ENCODE measurements at regions not wholly inside any gene's neighbourhood (a gene's known extent, or its start where the extent isn't known, plus 50 kb on each side); places are given as distances from the start of the nearest gene placed in this dataset.
"Not testable (repeated sequence)": the region's sequence is repeated elsewhere in the genome, so short reads cannot be mapped to it uniquely, and the experiment has no call there.

DNA sequence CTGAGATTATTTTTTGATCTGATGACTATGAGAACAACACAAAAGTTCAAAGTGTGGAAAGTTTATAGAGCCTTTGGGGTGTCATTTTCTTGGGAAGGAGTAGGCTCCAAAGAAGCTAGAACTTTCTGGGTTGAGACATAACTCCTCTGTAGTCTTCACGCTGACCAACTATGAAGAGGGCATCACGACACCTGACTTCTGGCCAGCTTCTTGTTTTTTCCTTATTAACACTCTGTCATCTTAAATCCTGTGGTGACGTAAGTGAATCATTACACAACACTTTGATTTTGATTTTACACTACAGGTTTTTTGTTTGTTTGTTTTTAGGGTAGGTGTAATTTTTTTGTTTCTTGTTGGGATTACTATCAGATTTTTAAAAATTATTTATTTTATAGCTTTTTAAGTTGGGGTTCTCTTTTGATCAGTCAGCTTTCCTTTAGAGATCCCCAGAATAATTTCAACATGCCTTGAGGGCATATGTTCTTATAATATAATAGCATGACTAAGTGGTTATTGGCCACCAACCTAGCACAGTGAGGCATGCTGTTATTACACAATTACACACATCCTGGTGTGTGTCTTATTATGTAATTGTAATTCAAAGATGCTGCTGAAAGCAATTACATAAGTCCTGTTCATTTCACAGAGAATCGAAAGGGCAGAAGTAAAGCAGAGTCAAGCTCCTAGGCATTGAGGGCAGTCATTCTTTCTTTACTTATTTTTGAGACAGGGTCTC lies 281.6 kb upstream of the NOTCH2NLA start:
- DNase-seq (ENCODE audit: low spot score), result not testable (repeated sequence)

DNA sequence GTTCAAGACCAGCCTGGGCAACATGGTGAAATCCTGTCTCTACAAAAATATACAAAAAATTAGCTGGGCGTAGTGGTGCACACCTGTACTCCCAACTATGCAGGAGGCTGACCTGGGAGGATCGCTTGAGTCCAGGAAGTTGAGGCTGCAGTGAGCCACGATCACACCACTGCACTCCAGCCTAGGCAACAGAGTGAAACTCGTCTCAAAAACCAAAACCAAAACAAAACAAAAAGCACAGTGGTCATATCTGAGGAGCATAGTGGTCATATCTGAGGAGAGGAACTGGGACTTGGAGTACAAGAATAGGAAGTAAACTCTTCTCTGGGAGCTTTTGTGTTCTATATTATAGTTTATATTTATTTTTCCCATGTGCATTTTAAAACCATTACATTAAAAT lies 275.3 kb upstream of the NOTCH2NLA start:
- DNase-seq (ENCODE audit: low spot score), result not testable (repeated sequence)

- not testable (repeated sequence) for DNase-seq (ENCODE audit: low spot score)
Observed at GRCh38 chr1:146487555-146487954, 258.7 kb upstream of the NOTCH2NLA start.

- not testable (repeated sequence) for DNase-seq (ENCODE audit: low spot score)
Observed at GRCh38 chr1:146487155-146487554, 258.3 kb upstream of the NOTCH2NLA start.

DNA sequence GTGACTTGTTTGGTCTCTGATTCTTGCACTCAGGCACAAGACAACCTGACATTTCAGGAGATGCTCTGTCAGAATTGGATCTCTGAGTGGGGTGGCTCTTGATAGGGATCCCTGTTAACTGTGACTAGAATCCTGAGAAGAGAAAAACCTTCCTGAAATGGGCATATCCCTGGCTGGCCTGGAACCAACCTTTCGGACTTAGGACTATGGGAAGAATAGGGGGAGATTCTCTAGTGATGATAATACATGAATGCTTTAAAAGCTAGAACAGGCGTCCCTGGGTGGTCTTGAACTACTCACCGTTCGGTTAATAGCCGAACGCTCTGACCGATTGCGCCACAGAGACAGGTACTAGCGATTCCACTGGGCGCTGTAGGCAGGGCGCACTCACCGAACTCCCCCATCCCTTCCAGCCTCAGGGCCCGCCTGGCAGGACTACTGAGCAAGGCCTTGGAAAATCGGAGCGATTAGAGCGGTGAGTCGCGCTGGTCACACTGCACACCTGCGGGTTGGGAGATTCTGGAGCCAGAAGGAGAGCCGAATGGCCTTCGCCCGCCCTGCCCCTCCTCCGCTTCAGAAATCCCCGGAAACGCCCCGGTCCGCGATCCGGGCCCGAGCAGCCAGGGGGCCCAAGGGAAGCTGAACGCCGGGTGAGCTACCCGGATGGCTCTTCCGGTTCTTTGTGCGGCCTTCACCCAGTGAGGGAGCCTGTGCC lies 257.6 kb upstream of the NOTCH2NLA start:
- not testable (repeated sequence) for DNase-seq (ENCODE audit: low spot score)

GRCh38 chr1:146484195-146484594 lies 255.4 kb upstream of the NOTCH2NLA start:
- DNase-seq (ENCODE audit: low spot score), result not testable (repeated sequence)

- not testable (repeated sequence) for DNase-seq (ENCODE audit: low spot score)
Observed at GRCh38 chr1:146479188-146479587, 250.4 kb upstream of the NOTCH2NLA start.

DNA sequence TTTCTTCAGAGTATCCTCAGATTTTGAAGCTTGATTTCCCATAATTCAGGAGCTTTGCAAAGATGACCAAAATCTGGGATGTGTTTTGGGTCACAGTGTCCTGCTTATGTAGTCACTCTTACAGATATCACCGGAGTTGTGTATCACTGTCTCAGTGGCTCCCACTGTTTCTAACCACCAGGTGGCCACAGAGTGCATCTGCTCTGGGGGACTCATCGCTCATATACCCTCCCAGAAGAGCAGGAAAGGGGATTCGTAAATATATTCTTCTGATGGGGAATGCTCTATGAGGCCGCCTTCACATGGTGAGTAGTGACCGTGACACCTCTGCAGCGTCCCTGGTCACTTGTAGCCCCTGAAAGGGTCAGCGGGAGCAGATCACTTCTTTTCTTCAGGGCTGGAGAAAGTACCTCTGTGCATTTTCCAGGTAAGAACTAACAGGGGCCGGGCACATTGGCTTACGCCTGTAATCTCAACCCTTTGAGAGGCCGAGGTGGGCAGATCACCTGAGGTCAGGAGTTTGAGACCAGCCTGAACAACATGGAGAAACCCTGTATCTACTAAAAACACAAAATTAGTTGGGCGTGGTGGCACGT lies 249.4 kb upstream of the NOTCH2NLA start:
- peak; percentile 7 for DNase-seq (ENCODE audit: low spot score)

- not testable (repeated sequence) for DNase-seq (ENCODE audit: low spot score)
Observed at GRCh38 chr1:146475086-146475485, 246.3 kb upstream of the NOTCH2NLA start.

- DNase-seq (ENCODE audit: low spot score), result not testable (repeated sequence)
Observed at GRCh38 chr1:146474216-146474615, 245.4 kb upstream of the NOTCH2NLA start.

DNA sequence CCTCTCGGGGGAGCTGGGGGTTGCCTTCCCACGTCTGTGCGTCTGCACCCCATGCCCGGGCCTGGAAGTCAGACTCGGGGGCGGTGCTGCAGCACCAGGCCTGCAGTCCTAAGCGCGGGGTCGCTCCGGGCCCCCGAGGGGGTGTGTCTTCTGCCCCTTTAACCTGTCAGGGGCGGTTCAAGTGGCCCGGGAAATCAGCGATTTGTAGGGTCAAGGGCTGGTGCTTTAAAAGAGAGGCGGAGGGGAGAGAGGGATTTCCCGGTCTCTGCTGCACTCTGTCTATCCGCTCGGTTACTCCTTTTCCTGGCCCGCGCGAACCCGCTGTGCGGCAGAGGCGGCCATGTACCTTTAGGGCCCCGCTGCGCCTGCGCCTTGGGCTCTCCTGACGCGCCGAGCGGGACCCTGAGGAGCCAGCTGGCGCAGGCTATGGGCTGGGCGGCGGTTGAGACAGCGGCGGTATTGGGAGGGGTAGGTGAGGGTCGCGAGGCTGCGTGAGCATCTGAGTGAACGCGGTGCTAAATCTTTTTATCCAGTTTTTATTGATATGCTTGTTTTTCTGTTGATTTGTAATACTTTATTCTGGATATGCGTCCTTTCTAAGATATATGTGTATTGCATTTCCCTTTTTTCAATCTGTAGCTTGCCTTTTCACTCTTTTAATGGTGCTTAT lies 243.5 kb upstream of the NOTCH2NLA start:
- DNase-seq (ENCODE audit: low spot score), result not testable (repeated sequence)

DNA sequence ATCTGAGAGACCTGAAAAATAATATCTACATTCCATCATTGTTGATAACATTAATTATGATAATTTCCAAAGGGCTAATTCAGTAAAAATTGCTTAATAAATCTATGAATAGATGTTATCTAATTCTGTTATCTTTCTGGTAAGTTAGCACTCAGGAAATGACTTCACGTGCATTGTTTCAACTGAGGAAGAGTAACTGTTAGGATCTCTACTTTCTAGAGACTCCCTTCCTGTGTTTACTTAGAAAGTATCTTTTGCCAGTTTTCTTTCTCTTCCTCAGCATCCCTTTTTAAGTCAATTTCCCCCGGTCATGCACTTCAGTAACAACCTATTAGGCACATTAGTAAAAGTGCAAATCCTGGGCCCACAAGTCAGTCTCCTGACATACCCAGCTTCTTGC lies 231.1 kb upstream of the NOTCH2NLA start:
- not testable (repeated sequence) for DNase-seq (ENCODE audit: low spot score)

DNA sequence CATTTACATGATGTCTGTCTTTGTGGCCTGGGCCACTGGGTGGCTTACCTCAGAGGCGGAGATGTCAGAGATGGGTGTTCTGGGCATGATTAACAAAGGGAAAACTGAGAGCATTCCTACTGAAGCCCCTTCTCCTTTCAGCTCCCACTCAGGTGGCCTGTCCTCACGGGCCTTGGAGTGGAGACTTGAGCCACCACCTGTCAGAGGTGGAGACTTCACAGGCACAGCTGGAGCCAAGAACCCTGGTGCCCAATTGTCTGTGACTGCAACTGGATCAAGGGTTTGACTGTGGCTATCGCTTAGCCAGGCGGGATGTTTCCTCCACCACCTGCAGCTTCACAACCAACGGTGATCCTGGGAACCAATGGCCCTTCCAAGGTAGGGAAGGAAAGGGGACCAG lies 230.5 kb upstream of the NOTCH2NLA start:
- DNase-seq (ENCODE audit: low spot score), result not testable (repeated sequence)

DNA sequence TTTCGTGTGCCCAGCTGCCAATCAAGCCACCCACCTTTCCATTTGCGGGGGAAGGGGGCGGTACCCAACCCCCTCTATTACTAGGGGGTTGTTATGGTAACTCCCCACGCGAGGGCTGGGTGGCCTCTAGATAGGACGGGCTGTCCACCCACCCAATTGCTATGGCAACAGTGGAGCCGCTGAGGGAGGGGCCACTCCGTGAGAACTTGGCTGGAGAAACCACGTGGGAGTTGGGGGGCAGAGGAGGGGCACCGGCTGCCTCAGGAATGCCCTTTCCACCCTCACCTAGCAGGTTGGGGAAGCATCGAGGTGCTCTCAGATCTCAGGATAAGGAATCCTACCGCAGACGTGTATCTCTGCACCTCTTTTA lies 220.0 kb upstream of the NOTCH2NLA start:
- DNase-seq (ENCODE audit: low spot score), result not testable (repeated sequence)

- DNase-seq (ENCODE audit: low spot score), result not testable (repeated sequence)
Observed at GRCh38 chr1:146448212-146448876, 219.5 kb upstream of the NOTCH2NLA start.

- not testable (repeated sequence) for DNase-seq (ENCODE audit: low spot score)
Observed at GRCh38 chr1:146443871-146444222, 215.0 kb upstream of the NOTCH2NLA start.

- DNase-seq (ENCODE audit: low spot score), result not testable (repeated sequence)
Observed at GRCh38 chr1:146443088-146443870, 214.5 kb upstream of the NOTCH2NLA start.

- not testable (repeated sequence) for DNase-seq (ENCODE audit: low spot score)
Observed at GRCh38 chr1:146438543-146438942, 209.7 kb upstream of the NOTCH2NLA start.

GRCh38 chr1:146416642-146417041 lies 187.8 kb upstream of the NOTCH2NLA start:
- DNase-seq (ENCODE audit: low spot score), result not testable (repeated sequence)

GRCh38 chr1:146415017-146415416 lies 186.2 kb upstream of the NOTCH2NLA start:
- DNase-seq (ENCODE audit: low spot score), result not testable (repeated sequence)

DNA sequence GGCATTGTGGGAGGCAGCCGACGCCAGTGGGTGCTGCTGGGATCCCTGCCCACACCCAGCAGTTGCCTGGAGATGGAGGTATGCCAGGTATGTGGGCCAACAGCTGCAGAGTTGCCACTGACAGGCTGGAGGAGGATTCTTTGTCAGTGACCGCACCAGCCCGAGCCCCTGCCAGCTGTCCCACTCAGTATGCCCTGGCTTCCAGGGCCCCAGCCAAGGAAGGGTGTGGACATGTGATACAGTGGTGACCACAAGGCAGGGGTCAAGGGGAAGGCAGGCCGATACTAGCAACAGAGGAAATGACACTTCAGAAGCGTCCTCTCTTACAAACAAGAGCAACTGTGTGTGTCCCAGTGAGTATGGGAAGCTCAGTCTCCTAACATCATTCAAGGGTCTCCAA lies 185.1 kb upstream of the NOTCH2NLA start:
- not testable (repeated sequence) for DNase-seq (ENCODE audit: low spot score)

Measured in AG20443 (cell line).